ENCODE measurements at regions not wholly inside any gene's neighbourhood (a gene's known extent, or its start where the extent isn't known, plus 50 kb on each side); places are given as distances from the start of the nearest gene placed in this dataset.

DNA sequence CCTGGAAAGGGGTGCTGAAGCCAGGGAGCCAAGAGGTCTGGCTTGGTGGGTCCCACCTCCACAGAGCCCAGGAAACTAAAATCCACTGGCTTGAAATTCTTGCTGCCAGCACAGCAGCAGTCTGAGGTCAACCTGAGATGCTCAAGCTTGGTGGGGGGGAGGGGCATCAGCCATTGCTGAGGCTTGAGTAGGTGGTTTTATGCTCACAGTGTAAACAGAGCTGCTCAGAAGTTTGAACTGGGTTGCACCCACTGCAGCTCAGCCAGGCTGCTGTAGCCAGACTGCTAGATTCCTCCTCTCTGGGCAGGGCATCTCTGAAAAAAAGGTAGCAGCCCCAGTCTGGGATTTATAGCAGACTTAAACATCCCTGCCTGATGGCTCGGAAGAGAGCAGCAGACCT is 55.5 kb upstream of the FBXL17 start:
- no peak for FAIRE-seq

GRCh38 chr5:108436696-108437095 is 54.8 kb upstream of the FBXL17 start:
- FAIRE-seq: no peak

- FAIRE-seq: peak; percentile 44
These were observed 51.7 kb upstream of the FBXL17 start for GRCh38 chr5:108433600-108433999.

- no peak for FAIRE-seq
These were observed 50.1 kb upstream of the FBXL17 start for GRCh38 chr5:108432024-108432423.
